NOMO-1 treated with dmso at 0.1 percent for 144 hours (cell line): ENCODE measurements at regions not wholly inside any gene's neighbourhood (a gene's known extent, or its start where the extent isn't known, plus 50 kb on each side); places are given as distances from the start of the nearest gene placed in this dataset.

Experiments
- DNase-seq: peaks from one replicate; lab custom pipeline; 2025; ENCODE audit not compliant: unreplicated experiment; lab: John Stamatoyannopoulos, UW

GRCh38 chr9:129403779-129404620, 216.9 kb downstream of the C9orf50 start:
- DNase-seq = no peak

GRCh38 chr9:129402931-129403778, 217.7 kb downstream of the C9orf50 start:
- DNase-seq = no peak

GRCh38 chr9:129402371-129402739, 218.5 kb downstream of the C9orf50 start:
- no peak for DNase-seq

GRCh38 chr9:129401623-129402370, 219.1 kb downstream of the C9orf50 start:
- no peak for DNase-seq

GRCh38 chr9:129400971-129401622, 219.8 kb downstream of the C9orf50 start:
- DNase-seq = no peak

GRCh38 chr9:129400001-129400970, 220.6 kb downstream of the C9orf50 start:
- no peak for DNase-seq

GRCh38 chr9:129399634-129399990, 221.3 kb downstream of the C9orf50 start:
- no peak for DNase-seq

- DNase-seq = no peak
Observed at GRCh38 chr9:129398961-129399633, 221.0 kb upstream of the IER5L start.

- no peak for DNase-seq
Observed at GRCh38 chr9:129398101-129398960, 220.3 kb upstream of the IER5L start.

GRCh38 chr9:129397335-129397734, 219.3 kb upstream of the IER5L start:
- DNase-seq = no peak

- no peak for DNase-seq
Observed at GRCh38 chr9:129396365-129396708, 218.3 kb upstream of the IER5L start.

- DNase-seq = no peak
Observed at GRCh38 chr9:129395633-129396364, 217.7 kb upstream of the IER5L start.

GRCh38 chr9:129394886-129395279, 216.8 kb upstream of the IER5L start:
- DNase-seq = no peak

GRCh38 chr9:129394061-129394885, 216.2 kb upstream of the IER5L start:
- DNase-seq = no peak

- DNase-seq = no peak
Observed at GRCh38 chr9:129393064-129393463, 215.0 kb upstream of the IER5L start.

- no peak for DNase-seq
Observed at GRCh38 chr9:129392093-129392541, 214.1 kb upstream of the IER5L start.

- no peak for DNase-seq
Observed at GRCh38 chr9:129391221-129391661, 213.2 kb upstream of the IER5L start.
